H9 (cell line): ENCODE measurements at regions not wholly inside any gene's neighbourhood (a gene's known extent, or its start where the extent isn't known, plus 50 kb on each side); places are given as distances from the start of the nearest gene placed in this dataset.
A peak's percentile ranks its signal among the peaks of the same experiment; 100 is the strongest.
"Not testable (repeated sequence)": the region's sequence is repeated elsewhere in the genome, so short reads cannot be mapped to it uniquely, and the experiment has no call there.

Experiments
- DNase-seq: peaks from one replicate; pipeline ENCODE4 v3.0.0-alpha.2; 2017
- H2AFZ ChIP-seq: one replicate; pipeline ENCODE4 v1.6.1; 2013; ENCODE audit warnings: mild to moderate bottlenecking, low read length, control low read depth, moderate library complexity
- H2AK5ac ChIP-seq: 2 replicates; pipeline ENCODE4 v1.6.1; 2013; ENCODE audit warnings: low read length, control low read depth, mixed read lengths; ENCODE audit not compliant: insufficient read length
- H2BK120ac ChIP-seq: one replicate; pipeline ENCODE4 v1.6.1; 2013; ENCODE audit warnings: low read depth, mild to moderate bottlenecking, low read length, control low read depth, inconsistent platforms; ENCODE audit not compliant: poor library complexity, severe bottlenecking
- H2BK12ac ChIP-seq: 2 replicates; pipeline ENCODE4 v1.6.1; 2013; ENCODE audit warnings: low read length, control low read depth, mixed read lengths, low read depth; ENCODE audit not compliant: insufficient read length
- H2BK15ac ChIP-seq: 2 replicates; pipeline ENCODE4 v1.6.1; 2013; ENCODE audit warnings: low read depth, low read length, control low read depth
- H2BK20ac ChIP-seq: one replicate; pipeline ENCODE4 v1.6.1; 2013; ENCODE audit warnings: low read depth, mild to moderate bottlenecking, low read length, control low read depth, inconsistent platforms; ENCODE audit not compliant: poor library complexity, severe bottlenecking
- H2BK5ac ChIP-seq: 2 replicates; pipeline ENCODE4 v1.6.1; 2013; ENCODE audit warnings: low read length, control low read depth, mixed read lengths; ENCODE audit not compliant: insufficient read length
- H3K14ac ChIP-seq: 2 replicates; pipeline ENCODE4 v1.6.1; 2013; ENCODE audit warnings: low read length, control low read depth; ENCODE audit not compliant: insufficient read depth
- H3K18ac ChIP-seq: 2 replicates; pipeline ENCODE4 v1.6.1; 2013; ENCODE audit warnings: low read depth, mild to moderate bottlenecking, mixed read lengths, low read length, control low read depth; ENCODE audit not compliant: insufficient read length
- H3K23ac ChIP-seq: 2 replicates; pipeline ENCODE4 v1.6.1; 2013; ENCODE audit warnings: low read length, control low read depth, mixed read lengths, low read depth; ENCODE audit not compliant: insufficient read length
- H3K23me2 ChIP-seq: 2 replicates; pipeline ENCODE4 v1.6.1; 2013; ENCODE audit warnings: low read depth, mild to moderate bottlenecking, mixed read lengths, low read length, control low read depth; ENCODE audit not compliant: insufficient read length, poor library complexity, severe bottlenecking
- H3K27ac ChIP-seq: 2 replicates; pipeline ENCODE4 v1.5.1; 2013; ENCODE audit warnings: low read length, control low read depth, mixed read lengths, low read depth; ENCODE audit not compliant: insufficient read length
- H3K27me3 ChIP-seq: 2 replicates; pipeline ENCODE4 v1.6.1; 2013; ENCODE audit warnings: low read length, control low read depth, inconsistent platforms; ENCODE audit not compliant: insufficient read depth
- H3K4ac ChIP-seq: 2 replicates; pipeline ENCODE4 v1.6.1; 2013; ENCODE audit warnings: low read depth, mild to moderate bottlenecking, control low read depth, inconsistent platforms, low read length, moderate library complexity
- H3K4me1 ChIP-seq: 2 replicates; pipeline ENCODE4 v1.6.1; 2013; ENCODE audit warnings: low read length, control low read depth, inconsistent platforms; ENCODE audit not compliant: insufficient read depth
- H3K4me2 ChIP-seq: 2 replicates; pipeline ENCODE4 v1.6.1; 2013; ENCODE audit warnings: low read length, control low read depth, mixed read lengths; ENCODE audit not compliant: insufficient read length, insufficient read depth
- H3K56ac ChIP-seq: 2 replicates; pipeline ENCODE4 v1.6.1; 2013; ENCODE audit warnings: low read depth, mild to moderate bottlenecking, mixed read lengths, low read length, control low read depth; ENCODE audit not compliant: insufficient read length
- H3K79me1 ChIP-seq: 2 replicates; pipeline ENCODE4 v1.6.1; 2013; ENCODE audit warnings: low read depth, mild to moderate bottlenecking, moderate library complexity, low read length, control low read depth, inconsistent platforms; ENCODE audit not compliant: insufficient read depth, poor library complexity, severe bottlenecking
- H3K79me2 ChIP-seq: 2 replicates; pipeline ENCODE4 v1.6.1; 2013; ENCODE audit warnings: low read length, control low read depth, inconsistent platforms; ENCODE audit not compliant: insufficient read depth
- H3K9ac ChIP-seq: 2 replicates; pipeline ENCODE4 v1.6.1; 2013; ENCODE audit warnings: low read length, control low read depth, mixed read lengths; ENCODE audit not compliant: insufficient read length; ENCODE audit errors: extremely low read depth
- H3K9me3 ChIP-seq: one replicate; pipeline ENCODE4 v1.6.1; 2013; ENCODE audit warnings: low read depth, low read length, inconsistent platforms; ENCODE audit not compliant: control insufficient read depth
- H3T11ph ChIP-seq: one replicate; pipeline ENCODE4 v1.6.1; 2013; ENCODE audit warnings: mild to moderate bottlenecking, low read length, control low read depth, inconsistent platforms
- H4K20me1 ChIP-seq: one replicate; pipeline ENCODE4 v1.6.1; 2013; ENCODE audit not compliant: control insufficient read depth, insufficient read length, insufficient read depth
- H4K5ac ChIP-seq: 2 replicates; pipeline ENCODE4 v1.6.1; 2013; ENCODE audit warnings: low read depth, mild to moderate bottlenecking, mixed read lengths, low read length, control low read depth; ENCODE audit not compliant: insufficient read length
- H4K8ac ChIP-seq: replicated peaks from 2 replicates; pipeline ENCODE4 v1.6.1; 2013; ENCODE audit warnings: low read length, control low read depth, mixed read lengths, low read depth; ENCODE audit not compliant: insufficient read length
- H4K91ac ChIP-seq: 2 replicates; pipeline ENCODE4 v1.6.1; 2013; ENCODE audit warnings: low read depth, mild to moderate bottlenecking, moderate library complexity, mixed read lengths, low read length, control low read depth; ENCODE audit not compliant: insufficient read length
- H3K27ac Mint-ChIP-seq, 3 experiments: 2 replicates in 2 of 3; 3 replicates in 1 of 3; pipeline ENCODE4 v1.8.0; 2020 to 2021; ENCODE audit warnings: mixed read lengths in 3 of 3, mild to moderate bottlenecking in 1 of 3, moderate library complexity in 1 of 3
- H3K27me3 Mint-ChIP-seq: 2 replicates; pipeline ENCODE4 v1.8.0; 2021; ENCODE audit warnings: low read depth, mild to moderate bottlenecking, moderate library complexity, mixed read lengths
- H3K36me3 Mint-ChIP-seq, 3 experiments: 2 replicates in 2 of 3; 3 replicates in 1 of 3; pipeline ENCODE4 v1.8.0; 2020 to 2021; ENCODE audit warnings: low read depth in 3 of 3, mixed read lengths in 3 of 3; ENCODE audit not compliant: insufficient read depth in 1 of 3
- H3K4me1 Mint-ChIP-seq, 2 experiments: 2 replicates each; pipeline ENCODE4 v1.8.0; 2020; ENCODE audit warnings: mixed read lengths in 2 of 2
- H3K4me3 Mint-ChIP-seq, 2 experiments: 2 replicates in 1 of 2; 3 replicates in 1 of 2; pipeline ENCODE4 v1.8.0; 2020 to 2021; ENCODE audit warnings: mild to moderate bottlenecking in 2 of 2, mixed read lengths in 2 of 2, moderate library complexity in 1 of 2
- H3K9me3 Mint-ChIP-seq, 2 experiments: 2 replicates in 1 of 2; 3 replicates in 1 of 2; pipeline ENCODE4 v1.8.0; 2020; ENCODE audit warnings: mild to moderate bottlenecking in 2 of 2, mixed read lengths in 2 of 2, moderate library complexity in 1 of 2
- CTCF ChIP-seq: fragments of 200-600 bp; sonication (generic); conservative IDR thresholded peaks from 3 replicates; pipeline ENCODE4 v1.8.0; 2021; ENCODE audit warnings: antibody characterized with exemption, mild to moderate bottlenecking
- WGBS: extraction: QIAGEN DNeasy Blood & Tissue Kit; methylation state at CpG from one replicate; pipeline ENCODE4 v1.1.7; 2013; ENCODE audit warnings: missing lambda C conversion rate, low lambda C conversion rate, mixed read lengths; ENCODE audit not compliant: insufficient read length; ENCODE audit errors: extremely low coverage; 5-methylcytosine and 5-hydroxymethylcytosine counted together

GRCh38 chr4:15173251-15173650 lies 171.0 kb downstream of the CPEB2 start:
- no CpG with 5 or more reads among the region's 4 CpGs for WGBS
- no peaks in the 10 kb centered on the region for H3K79me1 ChIP-seq
- Mint-ChIP-seq H3K27me3 (peaks cover 10% of the 10 kb centered on the region; the same call in 1 of the 2 replicates), H3K36me3 (peaks cover 10 to 31% (median 16%) of the 10 kb centered on the region in 3 experiments), H3K9me3 (peaks cover 17 to 24% of the 10 kb centered on the region in 2 experiments), H3K4me1 (peaks cover 19 to 20% of the 10 kb centered on the region in 2 experiments), H3K4me3 (no peak overlapping the region), H3K27ac (no peak overlapping the region; a peak in 1 of 7 replicates)
- no peaks in the 10 kb centered on the region for H3K4me1 ChIP-seq
- no peak overlapping the region for H2BK20ac ChIP-seq
- H3K23me2 ChIP-seq: no peaks in the 10 kb centered on the region
- H4K5ac ChIP-seq: no peak overlapping the region
- H4K20me1 ChIP-seq: no peaks in the 10 kb centered on the region
- H2AK5ac ChIP-seq: no peak overlapping the region
- H3K4ac ChIP-seq: no peak overlapping the region
- H3K23ac ChIP-seq: no peak overlapping the region
- H3K27me3 ChIP-seq: no peaks in the 10 kb centered on the region
- H3K56ac ChIP-seq: no peak overlapping the region
- H2BK120ac ChIP-seq: no peak overlapping the region
- no peak overlapping the region for H2BK5ac ChIP-seq
- H3K4me2 ChIP-seq: no peak overlapping the region
- no peak for TF ChIP-seq CTCF
- no peak for DNase-seq
- H3T11ph ChIP-seq: no peak overlapping the region
- no peak overlapping the region for H4K91ac ChIP-seq
- no peak overlapping the region for H3K27ac ChIP-seq
- H2AFZ ChIP-seq: no peak overlapping the region
- H3K9me3 ChIP-seq: no peaks in the 10 kb centered on the region
- H4K8ac ChIP-seq: no peak overlapping the region
- H3K9ac ChIP-seq: no peak overlapping the region
- H2BK12ac ChIP-seq: no peak overlapping the region
- no peaks in the 10 kb centered on the region for H3K79me2 ChIP-seq
- H3K14ac ChIP-seq: no peak overlapping the region
- H3K18ac ChIP-seq: no peak overlapping the region
- H2BK15ac ChIP-seq: no peak overlapping the region

DNA sequence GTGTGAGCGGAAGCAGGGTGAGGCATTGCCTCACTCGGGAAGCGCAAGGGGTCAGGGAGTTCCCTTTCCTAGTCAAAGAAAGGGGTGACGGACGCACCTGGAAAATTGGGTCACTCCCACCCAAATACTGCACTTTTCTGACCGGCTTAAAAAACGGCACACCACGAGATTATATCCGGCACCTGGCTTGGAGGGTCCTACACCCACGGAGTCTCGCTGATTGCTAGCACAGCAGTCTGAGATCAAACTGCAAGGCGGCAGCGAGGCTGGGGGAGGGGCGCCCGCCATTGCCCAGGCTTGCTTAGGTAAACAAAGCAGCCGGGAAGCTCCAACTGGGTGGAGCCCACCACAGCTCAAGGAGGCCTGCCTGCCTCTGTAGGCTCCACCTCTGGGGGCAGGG lies 171.9 kb downstream of the CPEB2 start:
- not testable (repeated sequence) for H3T11ph ChIP-seq

More for the DNA sequence above, 171.9 kb downstream of the CPEB2 start:
- not testable (repeated sequence) for H3K27me3 ChIP-seq, H3K56ac ChIP-seq, H2BK5ac ChIP-seq, H3K18ac ChIP-seq, H3K27ac ChIP-seq, H2AFZ ChIP-seq, H3K23ac ChIP-seq, H2AK5ac ChIP-seq, H4K5ac ChIP-seq, H2BK20ac ChIP-seq, H2BK120ac ChIP-seq, H2BK15ac ChIP-seq, DNase-seq, H3K79me1 ChIP-seq, H4K91ac ChIP-seq, H3K23me2 ChIP-seq, H4K8ac ChIP-seq, H3K4me1 ChIP-seq, H3K4me2 ChIP-seq, H3K4ac ChIP-seq, H2BK12ac ChIP-seq, H3K79me2 ChIP-seq, H3K9ac ChIP-seq, H4K20me1 ChIP-seq, H3K14ac ChIP-seq, H3K9me3 ChIP-seq
- H3K9me3 Mint-ChIP-seq: peaks cover 17 to 24% of the 10 kb centered on the region in 2 experiments
- H3K27ac Mint-ChIP-seq: peak overlapping the region in 1 of 3 experiments; percentile 83; a peak in 1 of 7 replicates
- H3K27me3 Mint-ChIP-seq: peaks cover 10% of the 10 kb centered on the region; the same call in 1 of the 2 replicates
- H3K4me3 Mint-ChIP-seq: peak overlapping the region in 1 of 2 experiments; percentile 48; a peak in 2 of 5 replicates
- peaks cover 19 to 20% of the 10 kb centered on the region in 2 experiments for H3K4me1 Mint-ChIP-seq
- no CpG with 5 or more reads among the region's 16 CpGs for WGBS
- peaks cover 10 to 31% (median 16%) of the 10 kb centered on the region in 3 experiments for H3K36me3 Mint-ChIP-seq
